ENCODE measurements at regions not wholly inside any gene's neighbourhood (a gene's known extent, or its start where the extent isn't known, plus 50 kb on each side); places are given as distances from the start of the nearest gene placed in this dataset.

- H3K4me2 ChIP-seq (ENCODE audit: low read length) = no peak overlapping the region
- TF ChIP-seq CEBPB (IDR thresholded peaks at IDR 0.05; ENCODE audit: low read depth) = no peak
- no peak for TF ChIP-seq YY1 (IDR thresholded peaks at IDR 0.05; ENCODE audit: extremely low read depth, insufficient replicate concordance, low read depth, low read length)
- no peak for TF ChIP-seq ATF3 (IDR thresholded peaks at IDR 0.05)
- H3K27ac ChIP-seq (ENCODE audit: low read depth, low read length) = no peak overlapping the region
- DNase-seq (ENCODE audit: low read depth, low spot score) = no peak
- ChIA-PET CTCF (no interaction called here), POLR2A (no interaction called here), RAD21 (ENCODE audit: low non-redundant PET in 1 of 2, low total read pairs in 2 of 2, uncharacterized antibody in 2 of 2, unreplicated experiment in 2 of 2) (no interaction called here)
- H3K9me3 ChIP-seq (ENCODE audit: control insufficient read depth in 1 of 2, insufficient read depth in 1 of 2, low read depth in 1 of 2, low read length in 2 of 2) = peaks cover 3 to 28% of the 10 kb centered on the region in 2 experiments; a peak in 2 of 4 replicates
- H4K20me1 ChIP-seq (ENCODE audit: insufficient read depth) = no peaks in the 10 kb centered on the region
- no peak for ATAC-seq
- no peaks in the 10 kb centered on the region for H3K36me3 ChIP-seq (ENCODE audit: control insufficient read depth in 1 of 2, insufficient read depth in 2 of 2, low read length in 2 of 2)
- H3K27me3 ChIP-seq (ENCODE audit: insufficient read depth, low read length) = no peaks in the 10 kb centered on the region
- no peaks in the 10 kb centered on the region for H3K79me2 ChIP-seq (ENCODE audit: insufficient read depth, low read length)
- intact Hi-C loops (cut with micrococcal nuclease) = no loop called here
- no TSS peak for BruUV-seq (replicated peaks)
- no peaks in the 10 kb centered on the region for H3K9me2 ChIP-seq (ENCODE audit: insufficient read depth)
- H2AFZ ChIP-seq (ENCODE audit: low read depth, low read length, poor library complexity, severe bottlenecking) = no peak overlapping the region
- no peaks in the 10 kb centered on the region for H3K4me1 ChIP-seq (ENCODE audit: control insufficient read depth in 1 of 2, insufficient read depth in 2 of 2, low read length in 2 of 2)
- no peak overlapping the region for H3K4me3 ChIP-seq (replicated peaks in 1 of 2; ENCODE audit: low read depth in 1 of 2, low read length in 2 of 2)
- no peak overlapping the region for H3K9ac ChIP-seq (ENCODE audit: low read length)
Measured at GRCh38 chr18:73752546-73752945, 395.1 kb downstream of the FBXO15 start.

DNA sequence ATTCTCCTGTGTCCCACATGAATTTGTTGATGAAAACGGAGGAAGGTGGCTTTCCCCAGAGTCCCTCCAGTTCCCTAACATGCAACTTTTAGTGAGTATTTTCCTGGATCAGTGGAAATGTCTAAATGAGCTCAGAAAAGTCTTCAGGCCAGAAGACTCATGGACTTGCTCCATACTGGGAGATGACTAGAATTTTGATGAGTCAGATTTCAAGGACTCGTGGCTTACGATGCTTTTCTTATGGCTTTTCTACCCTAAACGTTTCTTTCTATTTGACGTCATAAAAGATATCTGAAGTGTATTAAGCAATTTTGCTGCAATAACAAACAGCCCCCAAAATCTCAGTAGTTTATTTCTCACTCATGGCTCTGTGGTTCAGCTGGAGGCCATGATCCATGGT lies 397.6 kb downstream of the FBXO15 start:
- POLR2A ChIA-PET = no interaction called here
- Histone ChIP-seq H3K4me3 (replicated peaks in 1 of 2; ENCODE audit: low read depth in 1 of 2, low read length in 2 of 2) (no peak overlapping the region), H4K20me1 (ENCODE audit: insufficient read depth) (no peaks in the 10 kb centered on the region), H3K4me2 (ENCODE audit: low read length) (no peak overlapping the region), H3K79me2 (ENCODE audit: insufficient read depth, low read length) (no peaks in the 10 kb centered on the region), H3K9me3 (ENCODE audit: control insufficient read depth in 1 of 2, insufficient read depth in 1 of 2, low read depth in 1 of 2, low read length in 2 of 2) (peaks cover 3 to 29% of the 10 kb centered on the region in 2 experiments; a peak in 2 of 4 replicates), H3K27ac (ENCODE audit: low read depth, low read length) (no peak overlapping the region), H3K9me2 (ENCODE audit: insufficient read depth) (no peaks in the 10 kb centered on the region), H3K36me3 (ENCODE audit: control insufficient read depth in 1 of 2, insufficient read depth in 2 of 2, low read length in 2 of 2) (no peaks in the 10 kb centered on the region), H2AFZ (ENCODE audit: low read depth, low read length, poor library complexity, severe bottlenecking) (no peak overlapping the region), H3K9ac (ENCODE audit: low read length) (no peak overlapping the region), H3K27me3 (ENCODE audit: insufficient read depth, low read length) (no peaks in the 10 kb centered on the region), H3K4me1 (ENCODE audit: control insufficient read depth in 1 of 2, insufficient read depth in 2 of 2, low read length in 2 of 2) (no peaks in the 10 kb centered on the region)
- TF ChIP-seq ZNF274 (IDR thresholded peaks at IDR 0.05; ENCODE audit: low read depth, low read length) = no peak
- TF ChIP-seq EZH2phosphoT487 (IDR thresholded peaks at IDR 0.05; ENCODE audit: borderline replicate concordance) = no peak
- TF ChIP-seq ATF3 (IDR thresholded peaks at IDR 0.05) = no peak
- no peak for TF ChIP-seq JUND (IDR thresholded peaks at IDR 0.05)
- TF ChIP-seq TCF7L2 (IDR thresholded peaks at IDR 0.05; ENCODE audit: borderline replicate concordance, extremely low read depth, insufficient read depth, insufficient read length) = no peak
- no peak for TF ChIP-seq CEBPB (IDR thresholded peaks at IDR 0.05; ENCODE audit: low read depth)
- no peak for TF ChIP-seq SP1 (IDR thresholded peaks at IDR 0.05; ENCODE audit: low read depth)
- TF ChIP-seq EZH2 (IDR thresholded peaks at IDR 0.05) = no peak
- no peak for TF ChIP-seq POLR2AphosphoS5 (IDR thresholded peaks at IDR 0.05; ENCODE audit: low read depth, low read length)
- TF ChIP-seq RAD21 (IDR thresholded peaks at IDR 0.05; ENCODE audit: low read depth) = no peak
- no peak for TF ChIP-seq ZFX (IDR thresholded peaks at IDR 0.05)
- ATAC-seq = no peak
- CTCF ChIA-PET = no interaction called here
- BruUV-seq (replicated peaks) = no TSS peak
- RAD21 ChIA-PET (ENCODE audit: low non-redundant PET in 1 of 2, low total read pairs in 2 of 2, uncharacterized antibody in 2 of 2, unreplicated experiment in 2 of 2) = no interaction called here
- intact Hi-C loops (cut with micrococcal nuclease) = no loop called here
- no peak for DNase-seq (ENCODE audit: low read depth, low spot score)
